ENCODE measurements at regions not wholly inside any gene's neighbourhood (a gene's known extent, or its start where the extent isn't known, plus 50 kb on each side); places are given as distances from the start of the nearest gene placed in this dataset.

GRCh38 chr18:77501266-77501665 is 251.6 kb downstream of the GALR1 start:
- no peak for TF ChIP-seq POLR2A (IDR thresholded peaks at IDR 0.05)
- TF ChIP-seq CTCF (IDR thresholded peaks at IDR 0.05) = no peak
- no peak for TF ChIP-seq POLR2AphosphoS5 (IDR thresholded peaks at IDR 0.05)
